HG03039 (cell line): ENCODE measurements at regions not wholly inside any gene's neighbourhood (a gene's known extent, or its start where the extent isn't known, plus 50 kb on each side); places are given as distances from the start of the nearest gene placed in this dataset.
A peak's percentile ranks its signal among the peaks of the same experiment; 100 is the strongest.
"Not testable (repeated sequence)": the region's sequence is repeated elsewhere in the genome, so short reads cannot be mapped to it uniquely, and the experiment has no call there.

Experiments used
- ATAC-seq: cut with Tn5 transposase; IDR thresholded peaks from one replicate; pipeline ENCODE4 v1.9.1; 2021; ENCODE audit warnings: mild to moderate bottlenecking, moderate library complexity; ENCODE audit not compliant: unreplicated experiment

GRCh38 chr3:7999384-7999783, 502.2 kb upstream of the LMCD1 start:
- no peak for ATAC-seq

- ATAC-seq = no peak
These were observed 500.3 kb upstream of the LMCD1 start for GRCh38 chr3:8001307-8001706.

- ATAC-seq = no peak
These were observed 499.9 kb upstream of the LMCD1 start for GRCh38 chr3:8001712-8002111.

GRCh38 chr3:8011902-8012301, 489.7 kb upstream of the LMCD1 start:
- no peak for ATAC-seq

GRCh38 chr3:8020047-8020841, 481.4 kb upstream of the LMCD1 start:
- no peak for ATAC-seq

- ATAC-seq = no peak
These were observed 473.7 kb upstream of the LMCD1 start for GRCh38 chr3:8027954-8028353.

GRCh38 chr3:8050283-8050682, 451.3 kb upstream of the LMCD1 start:
- no peak for ATAC-seq

GRCh38 chr3:8052659-8053058, 449.0 kb upstream of the LMCD1 start:
- no peak for ATAC-seq

- ATAC-seq = not testable (repeated sequence)
These were observed 433.5 kb upstream of the LMCD1 start for GRCh38 chr3:8068135-8068534.

GRCh38 chr3:8069471-8069870, 432.2 kb upstream of the LMCD1 start:
- no peak for ATAC-seq

GRCh38 chr3:8070011-8070410, 431.6 kb upstream of the LMCD1 start:
- no peak for ATAC-seq

- ATAC-seq = not testable (repeated sequence)
These were observed 426.9 kb upstream of the LMCD1 start for GRCh38 chr3:8074740-8075139.

- no peak for ATAC-seq
These were observed 424.5 kb upstream of the LMCD1 start for GRCh38 chr3:8077126-8077525.

GRCh38 chr3:8080464-8080863, 421.2 kb upstream of the LMCD1 start:
- no peak for ATAC-seq

GRCh38 chr3:8085498-8085897, 416.1 kb upstream of the LMCD1 start:
- no peak for ATAC-seq

GRCh38 chr3:8087951-8088350, 413.7 kb upstream of the LMCD1 start:
- no peak for ATAC-seq

GRCh38 chr3:8094415-8094814, 407.2 kb upstream of the LMCD1 start:
- no peak for ATAC-seq

GRCh38 chr3:8095724-8096123, 405.9 kb upstream of the LMCD1 start:
- no peak for ATAC-seq

GRCh38 chr3:8097690-8098089, 403.9 kb upstream of the LMCD1 start:
- no peak for ATAC-seq

- no peak for ATAC-seq
These were observed 397.7 kb upstream of the LMCD1 start for GRCh38 chr3:8103954-8104353.

- no peak for ATAC-seq
These were observed 394.7 kb upstream of the LMCD1 start for GRCh38 chr3:8106921-8107320.

- peak; percentile 96 for ATAC-seq
These were observed 390.4 kb upstream of the LMCD1 start for GRCh38 chr3:8110966-8111798.
